ENCODE measurements at regions not wholly inside any gene's neighbourhood (a gene's known extent, or its start where the extent isn't known, plus 50 kb on each side); places are given as distances from the start of the nearest gene placed in this dataset.

- no peaks in the 10 kb centered on the region for H3K27me3 ChIP-seq (ENCODE audit: insufficient read depth, low read length)
- H4K91ac ChIP-seq (ENCODE audit: insufficient read length, low read depth, low read length) = no peak overlapping the region
- Mint-ChIP-seq H3K27ac (no peak overlapping the region), H3K27me3 (ENCODE audit: low read depth) (no peaks in the 10 kb centered on the region; the same call in 1 of the 2 replicates), H3K4me3 (no peak overlapping the region), H3K9me3 (no peaks in the 10 kb centered on the region), H3K4me1 (no peaks in the 10 kb centered on the region), H3K36me3 (ENCODE audit: insufficient read depth in 1 of 3, low read depth in 3 of 3) (no peaks in the 10 kb centered on the region)
- no peak overlapping the region for H2AK5ac ChIP-seq (ENCODE audit: insufficient read length, low read length)
- no peak overlapping the region; the same call in 1 of the 2 replicates for H3K14ac ChIP-seq (ENCODE audit: insufficient read depth, low read length)
- H3T11ph ChIP-seq (ENCODE audit: low read length) = no peak overlapping the region
- H4K20me1 ChIP-seq (ENCODE audit: control insufficient read depth, insufficient read depth, insufficient read length) = peaks cover 2% of the 10 kb centered on the region
- TF ChIP-seq, protein P1, sequence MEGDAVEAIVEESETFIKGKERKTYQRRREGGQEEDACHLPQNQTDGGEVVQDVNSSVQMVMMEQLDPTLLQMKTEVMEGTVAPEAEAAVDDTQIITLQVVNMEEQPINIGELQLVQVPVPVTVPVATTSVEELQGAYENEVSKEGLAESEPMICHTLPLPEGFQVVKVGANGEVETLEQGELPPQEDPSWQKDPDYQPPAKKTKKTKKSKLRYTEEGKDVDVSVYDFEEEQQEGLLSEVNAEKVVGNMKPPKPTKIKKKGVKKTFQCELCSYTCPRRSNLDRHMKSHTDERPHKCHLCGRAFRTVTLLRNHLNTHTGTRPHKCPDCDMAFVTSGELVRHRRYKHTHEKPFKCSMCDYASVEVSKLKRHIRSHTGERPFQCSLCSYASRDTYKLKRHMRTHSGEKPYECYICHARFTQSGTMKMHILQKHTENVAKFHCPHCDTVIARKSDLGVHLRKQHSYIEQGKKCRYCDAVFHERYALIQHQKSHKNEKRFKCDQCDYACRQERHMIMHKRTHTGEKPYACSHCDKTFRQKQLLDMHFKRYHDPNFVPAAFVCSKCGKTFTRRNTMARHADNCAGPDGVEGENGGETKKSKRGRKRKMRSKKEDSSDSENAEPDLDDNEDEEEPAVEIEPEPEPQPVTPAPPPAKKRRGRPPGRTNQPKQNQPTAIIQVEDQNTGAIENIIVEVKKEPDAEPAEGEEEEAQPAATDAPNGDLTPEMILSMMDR (conservative IDR thresholded peaks at IDR 0.05) = no peak
- H3K4me1 ChIP-seq (ENCODE audit: insufficient read depth, low read length) = no peaks in the 10 kb centered on the region
- H2BK20ac ChIP-seq (ENCODE audit: low read depth, low read length, poor library complexity, severe bottlenecking) = no peak overlapping the region
- no peak overlapping the region for H3K4me2 ChIP-seq (ENCODE audit: insufficient read depth, insufficient read length, low read length)
- no peak overlapping the region for H2BK120ac ChIP-seq (ENCODE audit: low read depth, low read length, poor library complexity, severe bottlenecking)
- H3K56ac ChIP-seq (ENCODE audit: insufficient read length, low read depth, low read length) = no peak overlapping the region
- H2BK5ac ChIP-seq (ENCODE audit: insufficient read length, low read length) = no peak overlapping the region
- no peak overlapping the region for H3K27ac ChIP-seq (ENCODE audit: insufficient read length, low read depth, low read length)
- no peaks in the 10 kb centered on the region for H3K23me2 ChIP-seq (ENCODE audit: insufficient read length, low read depth, low read length, poor library complexity, severe bottlenecking)
- no peak overlapping the region for H3K4ac ChIP-seq (ENCODE audit: low read depth, low read length)
- no peak overlapping the region for H3K18ac ChIP-seq (ENCODE audit: insufficient read length, low read depth, low read length)
- no peak overlapping the region for H4K5ac ChIP-seq (ENCODE audit: insufficient read length, low read depth, low read length)
- no peak overlapping the region for H4K8ac ChIP-seq (replicated peaks; ENCODE audit: insufficient read length, low read depth, low read length)
- H3K79me2 ChIP-seq (ENCODE audit: insufficient read depth, low read length) = no peaks in the 10 kb centered on the region
- no CpG with 5 or more reads among the region's 5 CpGs for WGBS (ENCODE audit: extremely low coverage, insufficient read length, low lambda C conversion rate)
- no peak overlapping the region for H3K9ac ChIP-seq (ENCODE audit: extremely low read depth, insufficient read length, low read length)
- DNase-seq = no peak
- no peaks in the 10 kb centered on the region for H3K9me3 ChIP-seq (ENCODE audit: control insufficient read depth, low read depth, low read length)
- H2AFZ ChIP-seq (ENCODE audit: low read length) = no peak overlapping the region
- no peak overlapping the region for H2BK12ac ChIP-seq (ENCODE audit: insufficient read length, low read depth, low read length)
- no peak overlapping the region for H3K23ac ChIP-seq (ENCODE audit: insufficient read length, low read depth, low read length)
- no peak overlapping the region for H2BK15ac ChIP-seq (ENCODE audit: low read depth, low read length)
- no peaks in the 10 kb centered on the region for H3K79me1 ChIP-seq (ENCODE audit: insufficient read depth, low read depth, low read length, poor library complexity, severe bottlenecking)
These were observed 51.6 kb upstream of the FNDC1 start for GRCh38 chr6:159117563-159117962.

All from H9 (cell line).